GM21515 (cell line): ENCODE measurements at regions not wholly inside any gene's neighbourhood (a gene's known extent, or its start where the extent isn't known, plus 50 kb on each side); places are given as distances from the start of the nearest gene placed in this dataset.

Source experiments
- ATAC-seq: cut with Tn5 transposase; IDR thresholded peaks from one replicate; pipeline ENCODE4 v1.9.1; 2021; ENCODE audit not compliant: unreplicated experiment

- ATAC-seq = no peak
Measured at GRCh38 chr16:72362476-72362875, 190.5 kb upstream of the PMFBP1 start.

GRCh38 chr16:72357910-72358309, 186.0 kb upstream of the PMFBP1 start:
- ATAC-seq = no peak

GRCh38 chr16:72355561-72355960, 183.6 kb upstream of the PMFBP1 start:
- no peak for ATAC-seq

- no peak for ATAC-seq
Measured at GRCh38 chr16:72349719-72350118, 177.8 kb upstream of the PMFBP1 start.

GRCh38 chr16:72332926-72333325, 161.0 kb upstream of the PMFBP1 start:
- no peak for ATAC-seq

- no peak for ATAC-seq
Measured at GRCh38 chr16:72324578-72324977, 152.6 kb upstream of the PMFBP1 start.

GRCh38 chr16:72317446-72317845, 145.5 kb upstream of the PMFBP1 start:
- no peak for ATAC-seq

- ATAC-seq = no peak
Measured at GRCh38 chr16:72313903-72314302, 141.9 kb upstream of the PMFBP1 start.

GRCh38 chr16:72312828-72313227, 140.9 kb upstream of the PMFBP1 start:
- ATAC-seq = no peak

GRCh38 chr16:72311426-72311825, 139.5 kb upstream of the PMFBP1 start:
- no peak for ATAC-seq

- no peak for ATAC-seq
Measured at GRCh38 chr16:72309001-72309400, 137.0 kb upstream of the PMFBP1 start.

- ATAC-seq = no peak
Measured at GRCh38 chr16:72308396-72308795, 136.4 kb upstream of the PMFBP1 start.

- ATAC-seq = no peak
Measured at GRCh38 chr16:72302332-72302731, 130.4 kb upstream of the PMFBP1 start.

- no peak for ATAC-seq
Measured at GRCh38 chr16:72301523-72302236, 129.7 kb upstream of the PMFBP1 start.

GRCh38 chr16:72300892-72301291, 128.9 kb upstream of the PMFBP1 start:
- ATAC-seq = no peak

GRCh38 chr16:72299684-72300243, 127.8 kb upstream of the PMFBP1 start:
- ATAC-seq = no peak

GRCh38 chr16:72298961-72299360, 127.0 kb upstream of the PMFBP1 start:
- no peak for ATAC-seq

- no peak for ATAC-seq
Measured at GRCh38 chr16:72295914-72296313, 124.0 kb upstream of the PMFBP1 start.

GRCh38 chr16:72291531-72291981, 119.6 kb upstream of the PMFBP1 start:
- ATAC-seq = no peak

- no peak for ATAC-seq
Measured at GRCh38 chr16:72291121-72291520, 119.2 kb upstream of the PMFBP1 start.

GRCh38 chr16:72287649-72288048, 115.7 kb upstream of the PMFBP1 start:
- no peak for ATAC-seq

GRCh38 chr16:72286936-72287620, 115.1 kb upstream of the PMFBP1 start:
- ATAC-seq = no peak
